22Rv1 (cell line): ENCODE measurements at regions not wholly inside any gene's neighbourhood (a gene's known extent, or its start where the extent isn't known, plus 50 kb on each side); places are given as distances from the start of the nearest gene placed in this dataset.

Source experiments
- H3K27ac ChIP-seq: fragments of 450-650 bp; 2 replicates; pipeline ENCODE4 v1.5.1; 2017
- ZFX ChIP-seq: fragments of 450-650 bp; IDR thresholded peaks from 2 replicates; pipeline ENCODE4 v1.6.1; 2017; ENCODE audit warnings: antibody characterized with exemption, borderline replicate concordance
- TF ChIP-seq, protein P1 (sequence below): fragments of 450-650 bp; IDR thresholded peaks from 2 replicates; pipeline ENCODE4 v1.5.1; 2017; ENCODE audit warnings: mild to moderate bottlenecking

DNA sequence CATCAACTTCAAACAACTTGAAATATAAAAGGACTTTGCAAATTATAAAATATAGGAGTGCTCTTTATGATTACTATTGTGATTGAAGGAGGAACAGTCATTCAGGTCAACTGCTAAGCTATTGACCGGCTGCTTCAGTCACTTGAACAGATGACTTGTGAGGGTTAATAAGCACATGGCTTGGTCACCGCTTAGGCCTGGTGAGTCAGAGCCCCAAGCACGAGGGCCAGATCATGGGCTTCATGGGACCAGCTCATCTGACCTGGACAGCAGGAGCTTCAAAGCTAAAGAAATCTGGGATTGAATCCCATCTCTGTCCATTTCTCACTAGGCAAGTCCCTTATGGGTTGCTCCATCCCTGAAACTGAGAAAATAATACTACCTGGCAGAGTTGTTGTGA is 60.4 kb upstream of the ADO start:
- TF ChIP-seq, protein P1, sequence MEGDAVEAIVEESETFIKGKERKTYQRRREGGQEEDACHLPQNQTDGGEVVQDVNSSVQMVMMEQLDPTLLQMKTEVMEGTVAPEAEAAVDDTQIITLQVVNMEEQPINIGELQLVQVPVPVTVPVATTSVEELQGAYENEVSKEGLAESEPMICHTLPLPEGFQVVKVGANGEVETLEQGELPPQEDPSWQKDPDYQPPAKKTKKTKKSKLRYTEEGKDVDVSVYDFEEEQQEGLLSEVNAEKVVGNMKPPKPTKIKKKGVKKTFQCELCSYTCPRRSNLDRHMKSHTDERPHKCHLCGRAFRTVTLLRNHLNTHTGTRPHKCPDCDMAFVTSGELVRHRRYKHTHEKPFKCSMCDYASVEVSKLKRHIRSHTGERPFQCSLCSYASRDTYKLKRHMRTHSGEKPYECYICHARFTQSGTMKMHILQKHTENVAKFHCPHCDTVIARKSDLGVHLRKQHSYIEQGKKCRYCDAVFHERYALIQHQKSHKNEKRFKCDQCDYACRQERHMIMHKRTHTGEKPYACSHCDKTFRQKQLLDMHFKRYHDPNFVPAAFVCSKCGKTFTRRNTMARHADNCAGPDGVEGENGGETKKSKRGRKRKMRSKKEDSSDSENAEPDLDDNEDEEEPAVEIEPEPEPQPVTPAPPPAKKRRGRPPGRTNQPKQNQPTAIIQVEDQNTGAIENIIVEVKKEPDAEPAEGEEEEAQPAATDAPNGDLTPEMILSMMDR, result no peak
- no peak overlapping the region for H3K27ac ChIP-seq

- H3K27ac ChIP-seq, result no peak overlapping the region
- no peak for TF ChIP-seq ZFX
- TF ChIP-seq, protein P1, result no peak
Measured at GRCh38 chr10:62745581-62745980, 58.9 kb upstream of the ADO start.

GRCh38 chr10:62746951-62747729 is 57.4 kb upstream of the ADO start:
- no peak for TF ChIP-seq ZFX
- TF ChIP-seq, protein P1, result no peak

GRCh38 chr10:62748386-62748785 is 56.1 kb upstream of the ADO start:
- no peak overlapping the region for H3K27ac ChIP-seq
- TF ChIP-seq ZFX, result no peak
- TF ChIP-seq, protein P1, result no peak

More at GRCh38 chr10:62746951-62747729, 57.4 kb upstream of the ADO start:
- no peak overlapping the region for H3K27ac ChIP-seq

DNA sequence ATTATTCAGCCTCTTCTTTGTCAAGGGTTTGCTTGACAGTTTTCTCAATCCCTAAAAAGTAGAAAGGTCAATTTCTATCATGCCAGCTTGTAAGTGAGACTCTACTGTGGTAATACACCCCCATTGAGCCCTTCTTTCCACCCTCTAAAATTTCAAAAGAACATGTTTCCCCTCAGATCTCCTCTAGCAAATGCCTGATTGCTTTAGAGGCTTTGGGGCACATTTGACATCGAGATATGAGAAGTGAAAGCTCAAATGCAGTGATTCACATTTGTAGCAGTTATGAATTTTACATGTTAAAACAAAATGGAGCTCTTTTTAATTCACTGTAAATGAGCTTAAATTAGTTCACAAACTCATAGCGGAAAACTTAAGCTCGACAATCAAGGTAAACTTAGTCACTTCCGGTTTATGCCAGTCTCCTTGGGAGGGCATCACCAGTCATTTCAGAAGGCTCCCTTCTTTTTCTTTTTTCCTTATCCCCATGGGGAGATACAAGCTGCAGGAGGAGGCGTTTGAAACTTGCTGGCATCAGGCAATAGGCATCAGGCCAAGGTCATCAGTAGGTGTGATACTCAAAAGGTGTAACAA is 55.3 kb upstream of the ADO start:
- no peak for TF ChIP-seq ZFX
- TF ChIP-seq, protein P1, result no peak
- H3K27ac ChIP-seq, result no peak overlapping the region
